GM12891 (cell line): ENCODE measurements at regions not wholly inside any gene's neighbourhood (a gene's known extent, or its start where the extent isn't known, plus 50 kb on each side); places are given as distances from the start of the nearest gene placed in this dataset.

Experiments used
- DNase-seq: peaks from one replicate; pipeline ENCODE4 v3.0.0; 2011; ENCODE audit warnings: low spot score; ENCODE audit not compliant: insufficient read length
- FAIRE-seq: peaks from 2 replicates; lab custom pipeline; 2011; peaks lifted over from hg19 to GRCh38; lab: Jason Lieb, UNC
- PAX5 ChIP-seq: IDR thresholded peaks from 2 replicates; pipeline ENCODE4 v1.6.1; 2011; ENCODE audit warnings: low read length, moderate library complexity, mild to moderate bottlenecking; ENCODE audit not compliant: insufficient read depth, severe bottlenecking
- POLR2A ChIP-seq: IDR thresholded peaks from 2 replicates; pipeline ENCODE4 v1.6.1; 2011; ENCODE audit warnings: low read depth, low read length, control low read depth
- POLR2AphosphoS5 ChIP-seq: IDR thresholded peaks from 2 replicates; pipeline ENCODE4 v1.6.1; 2011; ENCODE audit warnings: low read depth, low read length, control low read depth
- POU2F2 ChIP-seq: IDR thresholded peaks from 2 replicates; pipeline ENCODE4 v1.6.1; 2011; ENCODE audit warnings: low read depth, mild to moderate bottlenecking, control low read depth, low read length, moderate library complexity
- SPI1 ChIP-seq: IDR thresholded peaks from 2 replicates; pipeline ENCODE4 v1.6.1; 2011; ENCODE audit warnings: low read depth, low read length, control low read depth
- TAF1 ChIP-seq: IDR thresholded peaks from 2 replicates; pipeline ENCODE4 v1.6.1; 2011; ENCODE audit warnings: low read depth, low read length, control low read depth

DNA sequence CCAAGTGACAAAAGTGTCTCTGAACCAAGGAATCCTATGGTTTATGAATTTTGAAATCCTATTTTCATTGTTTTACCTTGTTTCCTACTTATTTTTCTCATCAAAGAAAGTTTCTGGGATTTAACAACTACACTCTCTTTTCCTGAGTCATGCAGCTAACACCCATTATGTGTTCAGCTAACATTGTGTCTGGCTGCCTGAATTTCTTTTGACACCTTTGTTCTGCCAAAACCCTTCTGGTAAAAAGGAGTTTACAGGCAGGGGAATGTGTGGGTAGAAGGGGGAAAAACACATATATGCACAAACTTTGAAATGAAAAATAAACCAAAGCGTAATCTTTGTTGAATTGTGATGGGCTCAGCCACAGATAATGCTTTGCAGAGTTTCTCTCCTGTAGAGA is 146.2 kb downstream of the COX7C start:
- no peak for DNase-seq
- TF ChIP-seq SPI1 (no peak), PAX5 (no peak), TAF1 (no peak), POLR2A (no peak), POU2F2 (no peak), POLR2AphosphoS5 (no peak)
- FAIRE-seq = no peak

DNA sequence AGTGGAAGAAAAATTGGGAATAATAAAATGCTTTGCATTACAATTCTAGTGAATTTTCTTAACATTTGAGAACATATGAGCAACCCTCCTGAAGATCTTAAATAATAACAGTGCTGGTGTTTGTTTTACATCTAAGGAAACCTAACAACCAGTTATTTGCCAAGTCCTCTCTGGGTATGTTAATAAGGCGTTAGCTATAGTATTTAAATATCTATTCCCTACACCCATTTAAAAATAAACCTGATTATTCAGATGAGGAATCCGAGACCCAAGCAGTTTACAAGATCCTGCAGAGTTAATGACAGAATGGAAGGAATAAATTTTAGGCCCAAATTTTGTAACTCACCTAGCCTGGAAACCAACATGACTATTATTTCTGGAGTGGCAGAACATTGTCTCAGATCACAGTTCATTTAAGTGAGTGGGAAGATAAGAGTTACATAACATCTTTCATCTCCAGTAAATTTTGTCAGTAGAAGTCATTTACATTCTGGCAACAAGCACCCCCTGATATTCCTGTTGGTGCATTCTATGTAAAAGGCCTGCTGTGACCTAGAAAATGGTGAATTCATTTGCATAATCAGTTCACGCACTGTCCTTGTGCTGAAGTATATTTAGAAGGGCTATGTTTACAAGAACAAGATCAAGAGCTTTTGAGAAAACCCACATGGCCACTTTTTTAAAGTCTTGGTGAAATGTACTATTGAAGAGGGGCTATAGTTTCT is 148.2 kb downstream of the COX7C start:
- FAIRE-seq (no peak), DNase-seq (no peak)
- TF ChIP-seq TAF1 (no peak), SPI1 (no peak), PAX5 (no peak), POLR2AphosphoS5 (no peak), POU2F2 (no peak), POLR2A (no peak)

DNA sequence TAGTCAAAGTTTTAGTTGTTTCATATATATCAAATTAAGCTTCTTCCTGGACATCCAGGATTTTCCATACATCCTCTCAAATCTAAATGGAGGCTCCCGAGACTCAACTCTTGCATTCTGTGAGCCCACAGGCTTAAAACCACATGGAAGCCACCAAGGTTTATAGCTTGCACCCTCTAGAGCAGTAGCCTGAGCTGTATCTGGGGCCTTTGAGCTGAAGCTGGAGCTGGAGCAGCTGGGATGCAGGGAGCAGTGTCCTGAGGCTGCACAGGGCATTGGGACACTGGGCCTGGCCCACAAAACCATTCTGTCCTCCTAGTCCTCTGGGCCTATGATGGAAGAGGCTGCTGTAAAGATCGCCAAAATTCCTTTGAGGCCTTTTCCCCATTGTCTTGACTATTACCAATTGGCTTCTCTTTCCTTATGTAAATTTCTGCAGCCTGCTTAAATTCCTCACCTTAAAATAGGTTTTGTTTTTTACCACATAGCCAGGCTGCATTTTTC is 151.0 kb downstream of the COX7C start:
- no peak for DNase-seq
- FAIRE-seq = no peak
- TF ChIP-seq POU2F2 = no peak
- TF ChIP-seq TAF1 = no peak
- TF ChIP-seq POLR2AphosphoS5 = no peak
- no peak for TF ChIP-seq SPI1
- no peak for TF ChIP-seq POLR2A
- no peak for TF ChIP-seq PAX5

DNA sequence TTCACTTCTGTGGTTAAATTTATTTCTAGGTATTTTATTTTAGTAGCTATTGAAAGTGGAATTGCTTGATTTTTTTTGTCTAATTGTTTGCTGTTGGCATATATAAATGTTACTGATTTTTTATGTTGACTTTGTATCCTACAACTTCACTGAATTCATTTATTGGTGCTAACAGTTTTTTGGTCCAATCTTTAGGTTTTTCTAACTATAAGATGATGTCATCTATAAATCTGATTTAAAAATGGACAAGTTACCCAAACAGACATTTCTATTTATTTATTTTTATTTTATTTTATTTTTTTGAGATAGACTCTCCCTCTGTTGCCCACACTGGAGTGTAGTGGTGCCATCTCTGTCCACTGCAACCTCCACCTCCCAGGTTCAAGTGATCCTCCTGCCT is 162.3 kb downstream of the COX7C start:
- TF ChIP-seq POLR2AphosphoS5 = no peak
- TF ChIP-seq SPI1 = no peak
- no peak for DNase-seq
- FAIRE-seq = no peak

DNA sequence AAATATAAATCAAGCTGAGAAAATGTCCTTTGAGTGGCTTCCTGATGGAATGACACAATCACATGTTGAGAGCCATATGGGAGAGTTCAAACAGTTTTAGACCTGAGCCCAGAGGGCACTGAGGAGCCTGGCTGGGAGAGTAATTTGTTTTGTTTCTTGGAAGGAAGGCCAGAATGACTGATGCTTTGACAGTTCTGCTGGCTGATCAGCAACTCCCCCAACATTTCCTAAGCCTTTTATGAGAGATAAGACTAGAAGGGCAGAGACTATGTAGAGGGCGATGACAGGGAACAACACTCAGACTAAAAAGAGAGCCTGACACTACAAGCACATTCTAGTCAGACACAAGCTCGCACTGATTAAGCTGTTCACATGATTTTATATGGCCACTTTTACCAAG is 169.2 kb downstream of the COX7C start:
- DNase-seq = no peak
- TF ChIP-seq POLR2AphosphoS5 (no peak), SPI1 (no peak), PAX5 (no peak), POU2F2 (no peak), POLR2A (no peak), TAF1 (no peak)
- no peak for FAIRE-seq

DNA sequence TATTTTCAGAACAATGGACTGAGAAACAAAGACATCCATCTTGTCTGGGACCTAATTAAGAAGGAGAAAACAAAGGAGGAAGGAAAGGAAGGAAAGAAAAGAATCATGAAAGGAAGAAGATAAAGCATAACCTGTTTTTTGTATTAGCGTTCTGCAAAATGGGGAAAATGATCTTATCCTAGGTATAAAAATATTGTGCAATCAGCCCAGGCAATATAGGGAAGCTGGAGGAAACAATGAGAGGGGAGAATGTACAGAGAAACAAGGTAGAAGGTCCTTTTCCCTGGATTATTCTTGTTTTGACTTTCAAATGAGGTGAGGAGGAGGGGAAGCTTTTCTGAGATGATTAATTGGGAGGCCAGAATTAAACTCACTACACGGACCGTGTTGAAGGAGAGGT is 177.9 kb downstream of the COX7C start:
- DNase-seq (no peak), FAIRE-seq (no peak)
- no peak for TF ChIP-seq SPI1
- TF ChIP-seq POLR2AphosphoS5 = no peak

DNA sequence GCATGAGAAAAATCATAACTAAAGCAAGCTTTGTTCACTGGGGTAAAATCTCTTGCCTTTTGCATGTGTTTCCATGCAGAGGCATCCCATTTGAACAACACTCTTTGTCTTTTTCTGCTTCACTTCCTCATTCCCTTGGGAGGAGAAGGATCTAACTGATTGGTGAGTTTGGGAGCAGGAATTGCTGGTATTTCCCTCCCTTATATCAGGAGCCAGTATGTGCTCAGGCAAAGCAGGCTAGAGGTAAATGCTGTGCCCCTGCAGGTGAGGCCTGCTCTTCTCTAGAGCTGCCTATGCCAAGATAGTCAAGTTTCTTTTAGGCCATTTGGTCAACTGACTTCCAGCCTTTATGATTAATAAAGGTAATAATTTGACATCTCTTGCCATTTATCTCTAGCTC is 179.9 kb downstream of the COX7C start:
- DNase-seq (no peak), FAIRE-seq (no peak)

DNA sequence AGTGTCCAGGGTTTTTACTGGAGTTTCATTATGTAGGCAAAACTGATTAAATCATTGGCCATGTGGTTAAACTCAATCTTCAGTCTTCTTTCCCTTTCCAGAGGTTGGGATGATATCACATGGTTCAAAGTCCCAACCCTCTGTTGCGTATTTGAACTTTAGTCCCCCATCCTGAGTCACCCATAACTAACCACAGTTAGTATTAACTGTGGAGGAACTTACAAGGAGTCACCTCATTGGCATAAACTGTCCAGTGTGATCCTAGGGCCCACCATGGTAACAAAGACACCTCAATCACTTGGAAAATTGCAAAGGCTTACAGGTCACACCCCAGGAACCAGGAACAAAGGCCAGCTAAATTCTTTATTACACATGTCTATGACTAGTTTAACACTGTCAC is 188.5 kb downstream of the COX7C start:
- TF ChIP-seq SPI1 (no peak), PAX5 (no peak), POU2F2 (no peak), TAF1 (no peak), POLR2A (no peak), POLR2AphosphoS5 (no peak)
- no peak for FAIRE-seq
- no peak for DNase-seq

More for the DNA sequence above, 179.9 kb downstream of the COX7C start:
- TF ChIP-seq POLR2A (no peak), SPI1 (no peak), PAX5 (no peak), TAF1 (no peak)

DNA sequence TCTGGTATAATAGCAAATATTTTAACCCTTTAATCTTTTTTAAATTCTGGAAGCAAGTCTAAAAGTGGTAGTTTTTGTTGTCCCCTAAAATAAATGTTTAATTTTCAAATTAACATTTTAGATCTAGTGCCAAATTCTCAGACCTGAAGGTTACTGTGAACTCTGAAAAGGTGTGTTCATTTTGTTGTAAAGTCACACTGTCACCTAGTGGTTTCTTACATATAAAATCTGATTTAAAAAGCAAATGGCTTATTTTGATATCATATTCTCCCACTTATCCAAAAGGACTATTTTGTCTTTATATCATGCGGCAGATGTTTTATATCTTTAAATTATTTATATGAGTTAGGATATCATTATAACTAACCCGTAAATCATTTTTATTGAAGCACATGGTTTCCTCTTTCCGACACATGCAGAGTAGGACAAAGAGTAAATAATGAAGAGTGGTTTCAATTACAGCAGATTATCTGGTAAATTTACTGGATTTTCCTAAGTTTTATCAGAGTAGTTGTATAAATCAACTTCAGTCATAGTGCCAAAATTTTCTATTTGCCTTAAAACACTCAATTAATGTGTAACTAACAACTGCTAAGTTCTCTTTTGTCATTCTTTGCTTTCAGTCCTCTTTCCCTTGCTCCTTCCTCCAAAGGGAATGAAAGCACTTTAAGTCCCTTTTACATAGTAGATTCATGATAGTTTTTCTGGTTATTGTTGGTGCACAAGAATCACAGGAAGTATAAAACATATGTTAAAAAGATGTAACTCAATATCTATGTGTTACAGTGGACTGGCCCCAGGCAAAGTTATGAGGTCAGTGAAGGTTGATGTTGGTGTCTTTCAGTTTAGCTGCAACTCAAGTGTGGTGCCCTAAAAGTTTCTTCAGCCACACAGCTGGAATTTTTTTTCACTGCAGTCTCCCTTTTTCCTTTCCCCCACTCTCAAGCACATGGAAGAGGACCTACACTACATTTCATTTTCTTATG is 189.6 kb downstream of the COX7C start:
- FAIRE-seq = no peak
- TF ChIP-seq POLR2A (no peak), PAX5 (no peak), POU2F2 (no peak), SPI1 (no peak), TAF1 (no peak), POLR2AphosphoS5 (no peak)
- DNase-seq = no peak
